PC-9 (cell line): ENCODE measurements at regions not wholly inside any gene's neighbourhood (a gene's known extent, or its start where the extent isn't known, plus 50 kb on each side); places are given as distances from the start of the nearest gene placed in this dataset.

Experiments
- BruUV-seq: library from RNA; stranded (reverse); fragments of 400-500 nt; replicated peaks from 2 replicates; lab custom pipeline; 2021; lab: Mats Ljungman, UMichigan
- CTCF ChIA-PET: fragments of 300-600 bp; sonication (Branson Sonifier 250); formaldehyde crosslinking; loops from one replicate; lab custom pipeline; 2022; ENCODE audit warnings: antibody characterized with exemption; lab: Charles Lee
- POLR2A ChIA-PET: fragments of 300-600 bp; sonication (Branson Sonifier 250); formaldehyde crosslinking; loops from one replicate; lab custom pipeline; 2022; ENCODE audit warnings: antibody characterized with exemption; ENCODE audit not compliant: unreplicated experiment; lab: Charles Lee
- DNase-seq, 2 experiments: peaks; one replicate each; pipeline versions ENCODE4 v3.0.0 to v3.0.0-alpha.2; 2015 to 2022; ENCODE audit warnings: mixed read lengths in 1 of 2
- H2AFZ ChIP-seq: fragments of 200-600 bp; sonication (generic); 2 replicates; pipeline ENCODE4 v1.8.1; 2017; ENCODE audit warnings: antibody characterized with exemption
- H3F3A ChIP-seq: fragments of 200-600 bp; sonication (generic); 2 replicates; pipeline ENCODE4 v1.8.1; 2017; ENCODE audit warnings: antibody characterized with exemption, mild to moderate bottlenecking, low read depth; ENCODE audit not compliant: insufficient read depth
- H3K27ac ChIP-seq: fragments of 200-600 bp; sonication (generic); 2 replicates; pipeline ENCODE4 v1.6.1; 2016; ENCODE audit warnings: mixed run types
- H3K27me3 ChIP-seq: fragments of 200-600 bp; sonication (generic); 2 replicates; pipeline ENCODE4 v1.6.1; 2016; ENCODE audit warnings: low read depth, mixed run types; ENCODE audit not compliant: insufficient read depth
- H3K36me3 ChIP-seq: fragments of 200-600 bp; sonication (generic); 2 replicates; pipeline ENCODE4 v1.6.1; 2016; ENCODE audit warnings: low read depth, mixed run types
- H3K4me1 ChIP-seq: fragments of 200-600 bp; sonication (generic); replicated peaks from 2 replicates; pipeline ENCODE4 v1.6.1; 2016; ENCODE audit warnings: mixed run types; ENCODE audit not compliant: insufficient read depth
- H3K4me2 ChIP-seq: fragments of 200-600 bp; sonication (generic); 2 replicates; pipeline ENCODE4 v1.6.1; 2017; ENCODE audit warnings: mixed run types
- H3K4me3 ChIP-seq: fragments of 200-600 bp; sonication (generic); 2 replicates; pipeline ENCODE4 v1.6.1; 2016; ENCODE audit warnings: mixed run types
- H3K79me2 ChIP-seq: fragments of 200-600 bp; sonication (generic); 2 replicates; pipeline ENCODE4 v1.6.1; 2017; ENCODE audit warnings: low read depth, mixed run types
- H3K9me2 ChIP-seq: fragments of 200-600 bp; sonication (generic); 2 replicates; pipeline ENCODE4 v1.8.1; 2017; ENCODE audit warnings: mild to moderate bottlenecking; ENCODE audit not compliant: insufficient read depth
- H3K9me3 ChIP-seq: fragments of 200-600 bp; sonication (generic); 2 replicates; pipeline ENCODE4 v1.8.1; 2016; ENCODE audit warnings: low read depth; ENCODE audit not compliant: insufficient read depth
- H4K20me1 ChIP-seq: fragments of 200-600 bp; sonication (generic); 2 replicates; pipeline ENCODE4 v1.8.1; 2017; ENCODE audit not compliant: insufficient read depth
- EZH2 ChIP-seq: fragments of 200-600 bp; sonication (generic); IDR thresholded peaks from 2 replicates; pipeline ENCODE4 v1.8.0; 2017; ENCODE audit warnings: antibody characterized with exemption, low read depth
- intact Hi-C: fragments of 100-400 bp; cut with micrococcal nuclease; formaldehyde crosslinking; loops from one replicate; pipeline ENCODE4 v1.10.0; 2022; ENCODE audit not compliant: unreplicated experiment
- TF ChIP-seq, protein P1 (sequence below): fragments of 200-600 bp; sonication (generic); conservative IDR thresholded peaks from 2 replicates; pipeline ENCODE4 v1.6.1; 2017; ENCODE audit warnings: mixed run types, antibody characterized with exemption, mild to moderate bottlenecking, moderate library complexity

DNA sequence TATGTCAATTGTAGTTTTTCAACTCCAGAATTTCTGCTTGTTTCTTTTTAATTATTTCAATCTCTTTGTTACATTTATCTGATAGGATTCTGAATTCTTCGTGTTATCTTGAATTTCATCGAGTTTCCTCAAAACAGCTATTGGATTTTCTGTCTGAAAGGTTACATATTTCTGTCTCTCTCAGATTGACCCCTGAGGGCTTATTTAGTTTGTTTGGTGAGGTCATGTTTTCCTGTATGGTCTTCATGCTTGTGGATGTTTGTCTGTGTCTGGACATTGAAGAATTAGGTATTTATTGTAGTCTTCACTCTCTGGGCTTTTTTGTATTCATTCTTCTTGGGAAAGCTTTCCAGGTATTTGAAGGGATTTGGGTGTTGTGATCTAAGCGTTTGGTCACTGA is 85.6 kb downstream of the SNAPC1 start:
- Histone ChIP-seq H2AFZ (no peak overlapping the region), H3K9me2 (no peaks in the 10 kb centered on the region), H3F3A (no peaks in the 10 kb centered on the region), H3K4me3 (no peak overlapping the region), H3K4me1 (no peaks in the 10 kb centered on the region), H3K79me2 (no peaks in the 10 kb centered on the region), H3K27ac (no peak overlapping the region), H3K9me3 (peaks cover 13% of the 10 kb centered on the region), H3K27me3 (no peaks in the 10 kb centered on the region), H3K36me3 (no peaks in the 10 kb centered on the region), H4K20me1 (no peaks in the 10 kb centered on the region), H3K4me2 (no peak overlapping the region)
- no peak for DNase-seq
- ChIA-PET CTCF (no interaction called here), POLR2A (no interaction called here)
- intact Hi-C loops: no loop called here
- no TSS peak for BruUV-seq
- TF ChIP-seq, protein P1, sequence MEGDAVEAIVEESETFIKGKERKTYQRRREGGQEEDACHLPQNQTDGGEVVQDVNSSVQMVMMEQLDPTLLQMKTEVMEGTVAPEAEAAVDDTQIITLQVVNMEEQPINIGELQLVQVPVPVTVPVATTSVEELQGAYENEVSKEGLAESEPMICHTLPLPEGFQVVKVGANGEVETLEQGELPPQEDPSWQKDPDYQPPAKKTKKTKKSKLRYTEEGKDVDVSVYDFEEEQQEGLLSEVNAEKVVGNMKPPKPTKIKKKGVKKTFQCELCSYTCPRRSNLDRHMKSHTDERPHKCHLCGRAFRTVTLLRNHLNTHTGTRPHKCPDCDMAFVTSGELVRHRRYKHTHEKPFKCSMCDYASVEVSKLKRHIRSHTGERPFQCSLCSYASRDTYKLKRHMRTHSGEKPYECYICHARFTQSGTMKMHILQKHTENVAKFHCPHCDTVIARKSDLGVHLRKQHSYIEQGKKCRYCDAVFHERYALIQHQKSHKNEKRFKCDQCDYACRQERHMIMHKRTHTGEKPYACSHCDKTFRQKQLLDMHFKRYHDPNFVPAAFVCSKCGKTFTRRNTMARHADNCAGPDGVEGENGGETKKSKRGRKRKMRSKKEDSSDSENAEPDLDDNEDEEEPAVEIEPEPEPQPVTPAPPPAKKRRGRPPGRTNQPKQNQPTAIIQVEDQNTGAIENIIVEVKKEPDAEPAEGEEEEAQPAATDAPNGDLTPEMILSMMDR: no peak
- TF ChIP-seq EZH2: no peak

DNA sequence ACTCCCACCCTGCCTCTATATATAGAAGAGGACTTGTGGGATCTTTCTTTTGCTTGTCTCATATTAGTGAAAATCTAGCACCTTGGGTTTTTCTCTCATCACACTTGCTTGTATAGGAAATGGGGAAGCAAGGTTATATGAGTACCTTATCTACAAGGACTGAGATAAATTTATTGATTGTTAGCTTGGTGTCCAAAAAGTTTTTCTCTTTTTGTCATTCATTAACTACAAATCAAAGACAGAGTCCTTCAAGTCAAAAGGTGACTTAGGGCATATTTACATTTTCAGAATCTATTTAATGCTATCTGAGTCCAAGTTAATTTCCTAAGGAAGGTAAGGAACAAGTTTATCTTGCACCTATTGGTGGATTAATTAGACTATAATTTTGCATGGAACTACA is 92.7 kb downstream of the SNAPC1 start:
- H3K27me3 ChIP-seq: no peaks in the 10 kb centered on the region
- no peaks in the 10 kb centered on the region for H3K4me1 ChIP-seq
- ChIA-PET POLR2A (no interaction called here), CTCF (no interaction called here)
- no peak for TF ChIP-seq EZH2
- TF ChIP-seq, protein P1: no peak
- H3K4me2 ChIP-seq: no peak overlapping the region
- no peaks in the 10 kb centered on the region for H3K9me2 ChIP-seq
- H4K20me1 ChIP-seq: no peaks in the 10 kb centered on the region
- no peaks in the 10 kb centered on the region for H3K9me3 ChIP-seq
- no peak for DNase-seq
- H2AFZ ChIP-seq: no peak overlapping the region
- H3K4me3 ChIP-seq: no peak overlapping the region
- H3K79me2 ChIP-seq: no peaks in the 10 kb centered on the region
- H3K36me3 ChIP-seq: no peaks in the 10 kb centered on the region
- no TSS peak for BruUV-seq
- no peaks in the 10 kb centered on the region for H3F3A ChIP-seq
- H3K27ac ChIP-seq: no peak overlapping the region
- intact Hi-C loops: no loop called here

- ChIA-PET CTCF (interaction anchor here (2.2 kb wide), 1 partner anchor 266 kb away, joined by 8 read pairs; no protein-coding TSS in a partner anchor), POLR2A (no interaction called here)
- no peak for TF ChIP-seq EZH2
- TF ChIP-seq, protein P1: peak; percentile 87
- Histone ChIP-seq H3K9me3 (0 out of 2 replicates have a peak, but pooled peaks cover 4% of the 10 kb centered on the region), H3K4me1 (no peaks in the 10 kb centered on the region), H3K9me2 (no peaks in the 10 kb centered on the region), H3K4me2 (no peak overlapping the region), H3K4me3 (no peak overlapping the region), H3F3A (no peaks in the 10 kb centered on the region), H3K36me3 (no peaks in the 10 kb centered on the region), H2AFZ (0 out of 2 replicates have a peak overlapping the region, but pooled peaks have one; percentile 4), H4K20me1 (no peaks in the 10 kb centered on the region), H3K27ac (no peak overlapping the region), H3K79me2 (no peaks in the 10 kb centered on the region), H3K27me3 (no peaks in the 10 kb centered on the region)
- intact Hi-C loops: no loop called here
- peak in 1 of 2 experiments; percentile 54 for DNase-seq
- no TSS peak for BruUV-seq
These were observed 98.2 kb downstream of the SNAPC1 start for GRCh38 chr14:61860294-61860918.
